ENCODE measurements at regions not wholly inside any gene's neighbourhood (a gene's known extent, or its start where the extent isn't known, plus 50 kb on each side); places are given as distances from the start of the nearest gene placed in this dataset.

DNA sequence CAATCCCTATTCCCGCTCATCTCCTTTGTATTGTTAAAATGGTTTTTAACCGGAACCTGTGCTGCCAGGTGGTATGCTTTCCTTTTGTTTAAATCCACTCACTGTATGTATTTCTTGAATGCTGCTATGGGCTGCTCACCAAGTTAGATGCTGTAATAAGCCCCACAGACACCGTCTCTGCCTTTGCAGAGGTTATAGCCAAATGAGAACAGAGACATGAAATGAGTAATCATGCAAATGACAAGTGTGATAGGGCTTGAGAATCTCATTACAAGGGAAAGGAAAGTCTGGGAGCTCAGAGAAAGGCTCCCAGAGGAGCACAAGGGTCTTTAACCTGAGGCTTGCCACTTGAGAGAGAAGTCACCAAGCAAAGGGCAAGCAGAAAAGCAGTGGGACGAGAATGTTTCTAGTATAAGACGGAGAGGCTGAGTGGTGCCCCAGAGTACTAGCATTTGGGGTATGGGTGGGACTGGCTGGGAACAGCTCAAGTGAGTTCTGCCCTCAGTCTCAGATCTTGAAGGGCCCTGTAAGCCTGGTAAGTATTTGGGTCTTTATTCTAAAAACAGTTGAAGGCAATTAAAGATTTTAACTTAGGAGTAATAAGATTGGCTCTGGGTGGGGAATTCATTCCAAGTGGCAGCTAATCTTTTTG lies 110.8 kb upstream of the H2AZ1 start:
- TF ChIP-seq, protein P1, sequence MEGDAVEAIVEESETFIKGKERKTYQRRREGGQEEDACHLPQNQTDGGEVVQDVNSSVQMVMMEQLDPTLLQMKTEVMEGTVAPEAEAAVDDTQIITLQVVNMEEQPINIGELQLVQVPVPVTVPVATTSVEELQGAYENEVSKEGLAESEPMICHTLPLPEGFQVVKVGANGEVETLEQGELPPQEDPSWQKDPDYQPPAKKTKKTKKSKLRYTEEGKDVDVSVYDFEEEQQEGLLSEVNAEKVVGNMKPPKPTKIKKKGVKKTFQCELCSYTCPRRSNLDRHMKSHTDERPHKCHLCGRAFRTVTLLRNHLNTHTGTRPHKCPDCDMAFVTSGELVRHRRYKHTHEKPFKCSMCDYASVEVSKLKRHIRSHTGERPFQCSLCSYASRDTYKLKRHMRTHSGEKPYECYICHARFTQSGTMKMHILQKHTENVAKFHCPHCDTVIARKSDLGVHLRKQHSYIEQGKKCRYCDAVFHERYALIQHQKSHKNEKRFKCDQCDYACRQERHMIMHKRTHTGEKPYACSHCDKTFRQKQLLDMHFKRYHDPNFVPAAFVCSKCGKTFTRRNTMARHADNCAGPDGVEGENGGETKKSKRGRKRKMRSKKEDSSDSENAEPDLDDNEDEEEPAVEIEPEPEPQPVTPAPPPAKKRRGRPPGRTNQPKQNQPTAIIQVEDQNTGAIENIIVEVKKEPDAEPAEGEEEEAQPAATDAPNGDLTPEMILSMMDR (IDR thresholded peaks at IDR 0.05; ENCODE audit: low read depth, low read length): no peak
- no peak for DNase-seq (ENCODE audit: low read depth, low spot score)
- no peak overlapping the region for H3K4me3 ChIP-seq (ENCODE audit: low read depth, low read length)
- in situ Hi-C loops (cut with HindIII; ENCODE audit: low sequenced_read_pairs): no loop called here

DNA sequence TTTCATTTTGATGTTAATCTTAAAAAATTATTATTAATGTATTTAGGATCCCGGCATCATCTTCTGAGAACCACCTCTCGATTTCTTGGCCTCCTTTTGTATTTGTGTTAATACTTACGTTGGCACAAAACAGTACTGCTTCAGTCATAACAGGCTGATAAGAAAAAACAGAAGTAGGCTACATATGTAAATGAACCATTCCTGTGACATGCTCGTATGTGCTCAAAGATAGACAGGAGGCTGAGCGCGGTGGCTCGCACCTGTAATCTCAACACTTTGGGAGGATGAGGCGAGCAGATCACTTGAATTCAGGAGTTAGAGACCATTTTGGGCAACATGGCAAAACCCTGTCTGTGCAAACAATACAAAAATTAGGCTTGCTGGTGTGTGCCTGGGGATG lies 109.4 kb upstream of the H2AZ1 start:
- TF ChIP-seq, protein P1 (IDR thresholded peaks at IDR 0.05; ENCODE audit: low read depth, low read length): no peak
- in situ Hi-C loops (cut with HindIII; ENCODE audit: low sequenced_read_pairs): no loop called here
- H3K4me3 ChIP-seq (ENCODE audit: low read depth, low read length): no peak overlapping the region
- DNase-seq (ENCODE audit: low read depth, low spot score): no peak

DNA sequence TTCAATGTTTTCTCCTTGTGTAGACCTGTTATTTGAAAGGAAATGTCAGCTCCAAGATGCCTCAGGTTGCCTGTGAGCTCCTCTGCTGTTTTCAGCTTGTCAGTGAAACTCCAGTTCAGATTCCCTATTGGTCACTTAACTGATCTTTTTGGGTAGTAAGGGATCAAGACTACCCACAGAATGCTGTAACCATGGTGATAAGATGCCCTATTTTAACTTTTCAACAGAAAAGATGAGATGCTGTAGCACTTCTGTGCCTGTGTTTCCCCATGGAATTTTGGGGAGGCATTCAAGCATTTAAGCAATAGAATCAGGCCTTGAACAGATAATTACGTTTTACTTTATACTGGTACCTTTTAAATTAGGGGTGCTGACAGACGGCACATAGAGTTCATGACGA lies 106.6 kb upstream of the H2AZ1 start:
- DNase-seq (ENCODE audit: low read depth, low spot score): no peak
- no peak overlapping the region for H3K4me3 ChIP-seq (ENCODE audit: low read depth, low read length)
- in situ Hi-C loops (cut with HindIII; ENCODE audit: low sequenced_read_pairs): no loop called here
- TF ChIP-seq, protein P1 (IDR thresholded peaks at IDR 0.05; ENCODE audit: low read depth, low read length): no peak

DNA sequence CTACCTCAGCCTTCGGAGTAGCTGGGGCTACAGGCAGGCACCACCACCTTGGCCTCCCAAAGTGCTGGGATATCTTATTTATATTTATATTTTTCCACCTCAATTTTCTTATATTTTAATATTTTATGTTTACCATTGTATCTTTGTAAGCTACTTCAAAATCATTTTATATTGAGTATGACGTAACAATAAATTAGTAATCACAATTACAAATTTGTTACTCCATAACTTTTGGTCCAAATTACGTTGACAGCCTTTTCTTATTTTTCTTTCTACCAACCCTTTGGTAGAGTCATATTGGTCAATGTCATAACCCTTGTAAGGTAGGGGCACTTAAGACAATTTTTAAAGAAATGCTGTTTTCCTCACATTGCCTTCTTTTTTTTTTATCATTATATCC lies 104.0 kb upstream of the H2AZ1 start:
- TF ChIP-seq, protein P1 (IDR thresholded peaks at IDR 0.05; ENCODE audit: low read depth, low read length): no peak
- DNase-seq (ENCODE audit: low read depth, low spot score): no peak
- H3K4me3 ChIP-seq (ENCODE audit: low read depth, low read length): no peak overlapping the region
- in situ Hi-C loops (cut with HindIII; ENCODE audit: low sequenced_read_pairs): no loop called here

DNA sequence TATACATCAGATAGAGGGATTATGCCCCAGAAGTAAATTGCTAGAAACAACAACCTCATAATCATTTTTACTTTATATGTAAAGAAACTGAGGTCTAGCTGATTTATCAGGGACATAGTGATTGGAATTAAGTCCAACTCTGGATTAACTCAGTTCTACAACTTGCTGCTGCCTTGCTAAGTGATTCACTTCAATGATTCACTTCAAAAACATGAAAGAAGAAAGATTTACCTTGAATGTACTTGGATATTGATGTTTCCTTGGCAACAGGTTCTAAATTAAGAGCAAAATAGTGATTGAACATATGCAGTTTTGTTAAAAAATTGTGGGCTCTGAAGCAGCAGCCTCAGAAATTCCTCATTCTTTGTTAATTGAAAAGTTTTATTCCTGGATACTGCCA lies 99.8 kb upstream of the H2AZ1 start:
- TF ChIP-seq, protein P1 (IDR thresholded peaks at IDR 0.05; ENCODE audit: low read depth, low read length): no peak
- no peak overlapping the region for H3K4me3 ChIP-seq (ENCODE audit: low read depth, low read length)
- in situ Hi-C loops (cut with HindIII; ENCODE audit: low sequenced_read_pairs): no loop called here
- DNase-seq (ENCODE audit: low read depth, low spot score): no peak

DNA sequence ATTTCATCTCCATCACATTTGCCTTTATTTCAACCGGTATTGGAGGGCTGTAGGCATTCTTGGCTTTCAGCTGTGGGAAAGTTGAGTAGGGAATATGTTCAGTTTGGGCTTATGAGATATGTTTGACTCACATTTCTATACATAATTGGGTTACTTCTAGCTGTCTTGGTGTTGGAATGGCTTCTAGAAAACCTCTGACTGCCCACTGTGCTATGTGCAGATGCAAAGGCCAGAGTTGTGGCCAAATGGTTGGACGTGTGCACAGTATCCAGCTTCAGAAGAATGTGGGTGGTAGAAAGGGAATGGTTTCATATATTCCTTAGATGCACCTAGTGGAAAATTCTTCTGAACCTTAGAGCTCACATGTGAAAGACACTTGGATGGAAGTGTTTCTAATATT lies 92.6 kb upstream of the H2AZ1 start:
- no peak for DNase-seq (ENCODE audit: low read depth, low spot score)
- TF ChIP-seq, protein P1 (IDR thresholded peaks at IDR 0.05; ENCODE audit: low read depth, low read length): no peak

More for the DNA sequence above, 92.6 kb upstream of the H2AZ1 start:
- in situ Hi-C loops (cut with HindIII; ENCODE audit: low sequenced_read_pairs): no loop called here
- no peak overlapping the region for H3K4me3 ChIP-seq (ENCODE audit: low read depth, low read length)

Data from astrocyte of the spinal cord (primary cell).